Fibroblast of villous mesenchyme (primary cell): ENCODE measurements at regions not wholly inside any gene's neighbourhood (a gene's known extent, or its start where the extent isn't known, plus 50 kb on each side); places are given as distances from the start of the nearest gene placed in this dataset.

Source experiments
- DNase-seq: peaks from one replicate; pipeline ENCODE4 v3.0.0-alpha.2; 2010; ENCODE audit warnings: low read depth
- H3K4me3 ChIP-seq: 2 replicates; pipeline ENCODE4 v1.5.1; 2011; ENCODE audit warnings: low read depth, mild to moderate bottlenecking, low read length
- CTCF ChIP-seq: IDR thresholded peaks from 2 replicates; pipeline ENCODE4 v1.5.1; 2012; ENCODE audit warnings: low read depth, mild to moderate bottlenecking, low read length; ENCODE audit not compliant: insufficient read depth

DNA sequence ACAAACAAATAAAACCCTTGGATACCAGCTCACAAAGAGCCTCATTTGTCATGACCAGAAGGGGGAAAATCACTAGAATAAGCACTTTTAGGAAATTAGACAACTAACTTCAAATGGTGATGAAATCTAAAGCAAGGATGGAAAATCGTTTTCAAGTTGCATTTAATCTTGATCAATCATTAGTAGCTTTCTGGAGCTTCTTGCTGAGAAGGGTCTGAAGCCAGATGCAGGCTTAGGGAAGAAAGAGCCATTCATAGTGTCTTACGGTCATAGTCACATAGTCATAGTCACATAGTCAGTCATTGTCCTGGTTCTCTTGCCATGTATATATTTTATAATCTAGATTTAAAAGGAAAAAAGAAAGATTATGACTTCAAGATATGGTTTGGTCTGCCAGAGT, 610.5 kb downstream of the ACTL7B start:
- no peak overlapping the region for H3K4me3 ChIP-seq
- TF ChIP-seq CTCF = no peak

DNA sequence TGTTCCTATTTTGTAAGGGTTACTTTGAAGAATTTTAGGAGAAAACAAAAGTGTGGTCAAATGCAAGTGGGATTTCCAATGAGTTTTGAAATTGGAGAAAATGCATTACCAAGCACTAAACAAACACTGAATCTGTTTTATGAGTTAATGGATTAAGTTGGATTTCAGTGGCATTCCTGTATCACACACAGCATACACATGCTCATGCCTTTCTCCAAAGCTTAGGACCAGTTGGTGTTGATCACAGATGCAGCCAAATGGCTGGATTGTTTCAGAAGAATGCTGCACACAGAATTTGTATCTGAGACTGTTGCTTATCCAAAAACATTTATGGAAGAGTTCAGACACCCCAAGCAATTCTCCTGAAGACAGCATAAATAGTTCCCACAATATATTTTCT, 611.1 kb downstream of the ACTL7B start:
- H3K4me3 ChIP-seq = no peak overlapping the region
- no peak for TF ChIP-seq CTCF
- peak; percentile 57 for DNase-seq

More for the DNA sequence above, 610.5 kb downstream of the ACTL7B start:
- DNase-seq = no peak

- no peak for TF ChIP-seq CTCF
- H3K4me3 ChIP-seq = no peak overlapping the region
- no peak for DNase-seq
These were observed 614.3 kb downstream of the ACTL7B start for GRCh38 chr9:108241384-108242073.

DNA sequence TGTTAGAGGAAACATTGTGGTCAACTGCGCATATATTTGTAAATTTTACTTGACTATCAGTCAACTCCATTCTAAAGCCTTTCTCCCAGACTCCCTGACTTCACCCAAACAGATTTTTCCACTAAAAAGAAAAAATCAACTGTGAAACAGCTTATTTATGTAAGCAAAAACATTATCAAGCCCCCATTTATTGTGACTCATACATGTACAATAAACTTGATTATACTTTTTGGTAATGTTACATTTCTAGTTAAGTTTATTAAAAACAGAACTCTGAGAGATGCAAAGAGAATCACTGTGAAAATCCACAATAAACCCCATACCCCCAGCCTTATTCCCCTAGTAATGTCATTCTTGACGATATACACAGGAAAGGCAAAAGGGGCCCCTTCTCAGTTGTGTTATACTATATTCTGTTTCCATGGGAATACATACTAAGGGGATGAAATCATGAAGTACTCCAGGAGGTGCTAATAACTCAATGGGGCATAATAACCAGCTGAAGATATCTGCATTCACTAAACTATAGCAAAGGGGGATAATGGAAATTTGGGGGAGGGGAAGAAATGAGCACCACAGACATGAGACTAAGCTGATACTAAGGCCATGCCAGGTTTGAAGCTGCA, 616.0 kb downstream of the ACTL7B start:
- no peak for DNase-seq
- no peak overlapping the region for H3K4me3 ChIP-seq
- no peak for TF ChIP-seq CTCF

- no peak for DNase-seq
- no peak for TF ChIP-seq CTCF
These were observed 620.2 kb downstream of the ACTL7B start for GRCh38 chr9:108235609-108236008.

GRCh38 chr9:108234811-108235210, 621.0 kb downstream of the ACTL7B start:
- peak; percentile 21 for DNase-seq
- no peak overlapping the region for H3K4me3 ChIP-seq
- TF ChIP-seq CTCF = no peak

More at GRCh38 chr9:108235609-108236008, 620.2 kb downstream of the ACTL7B start:
- H3K4me3 ChIP-seq = no peak overlapping the region
